ENCODE measurements at regions not wholly inside any gene's neighbourhood (a gene's known extent, or its start where the extent isn't known, plus 50 kb on each side); places are given as distances from the start of the nearest gene placed in this dataset.

GRCh38 chr12:78760906-78761305 lies 103.7 kb upstream of the SYT1 start:
- no peak for TF ChIP-seq CTCF (IDR thresholded peaks at IDR 0.05)
- no peak for DNase-seq (ENCODE audit: low spot score)
- Histone ChIP-seq H3K4me3 (no peak overlapping the region), H3K27ac (no peak overlapping the region)

GRCh38 chr12:78764913-78765312 lies 99.7 kb upstream of the SYT1 start:
- Histone ChIP-seq H3K27ac (no peak overlapping the region), H3K4me3 (no peak overlapping the region)
- no peak for TF ChIP-seq CTCF (IDR thresholded peaks at IDR 0.05)
- DNase-seq (ENCODE audit: low spot score) = no peak

- TF ChIP-seq CTCF (IDR thresholded peaks at IDR 0.05) = no peak
- Histone ChIP-seq H3K27ac (no peak overlapping the region), H3K4me3 (no peak overlapping the region)
- DNase-seq (ENCODE audit: low spot score) = no peak
These were observed 97.2 kb upstream of the SYT1 start for GRCh38 chr12:78767264-78767981.

- no peak overlapping the region for H3K27ac ChIP-seq
- H3K4me3 ChIP-seq = no peak overlapping the region
- TF ChIP-seq CTCF (IDR thresholded peaks at IDR 0.05) = no peak
- DNase-seq (ENCODE audit: low spot score) = no peak
These were observed 86.2 kb upstream of the SYT1 start for GRCh38 chr12:78778339-78778738.

GRCh38 chr12:78787576-78787975 lies 77.0 kb upstream of the SYT1 start:
- TF ChIP-seq CTCF (IDR thresholded peaks at IDR 0.05) = no peak
- Histone ChIP-seq H3K4me3 (no peak overlapping the region), H3K27ac (no peak overlapping the region)
- DNase-seq (ENCODE audit: low spot score) = no peak

GRCh38 chr12:78790148-78790547 lies 74.4 kb upstream of the SYT1 start:
- H3K27ac ChIP-seq = no peak overlapping the region
- DNase-seq (ENCODE audit: low spot score) = no peak
- no peak for TF ChIP-seq CTCF (IDR thresholded peaks at IDR 0.05)
- H3K4me3 ChIP-seq = no peak overlapping the region

- no peak for TF ChIP-seq CTCF (IDR thresholded peaks at IDR 0.05)
- no peak for DNase-seq (ENCODE audit: low spot score)
- Histone ChIP-seq H3K27ac (no peak overlapping the region), H3K4me3 (no peak overlapping the region)
These were observed 72.4 kb upstream of the SYT1 start for GRCh38 chr12:78792052-78792698.
